ENCODE measurements at regions not wholly inside any gene's neighbourhood (a gene's known extent, or its start where the extent isn't known, plus 50 kb on each side); places are given as distances from the start of the nearest gene placed in this dataset.
"Not testable (repeated sequence)": the region's sequence is repeated elsewhere in the genome, so short reads cannot be mapped to it uniquely, and the experiment has no call there.

DNA sequence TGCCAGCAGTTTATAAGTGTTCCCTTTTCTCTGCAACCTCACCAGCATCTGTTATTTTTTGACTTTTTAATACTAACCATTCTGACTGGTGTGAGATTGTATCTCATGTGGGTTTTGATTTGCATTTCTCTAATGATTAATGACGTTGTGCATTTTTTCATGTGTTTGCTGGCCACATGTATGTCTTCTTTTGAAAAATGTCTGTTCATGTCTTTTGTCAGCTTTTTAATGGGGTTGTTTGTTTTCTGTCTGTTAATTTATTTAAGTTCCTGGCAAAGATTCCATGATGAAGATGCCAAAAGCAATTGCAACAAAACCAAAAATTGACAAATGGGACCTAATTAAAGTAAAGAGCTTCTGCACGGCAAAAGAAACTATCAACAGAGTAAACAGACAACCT, 137.2 kb upstream of the JCAD start:
- not testable (repeated sequence) for DNase-seq

DNA sequence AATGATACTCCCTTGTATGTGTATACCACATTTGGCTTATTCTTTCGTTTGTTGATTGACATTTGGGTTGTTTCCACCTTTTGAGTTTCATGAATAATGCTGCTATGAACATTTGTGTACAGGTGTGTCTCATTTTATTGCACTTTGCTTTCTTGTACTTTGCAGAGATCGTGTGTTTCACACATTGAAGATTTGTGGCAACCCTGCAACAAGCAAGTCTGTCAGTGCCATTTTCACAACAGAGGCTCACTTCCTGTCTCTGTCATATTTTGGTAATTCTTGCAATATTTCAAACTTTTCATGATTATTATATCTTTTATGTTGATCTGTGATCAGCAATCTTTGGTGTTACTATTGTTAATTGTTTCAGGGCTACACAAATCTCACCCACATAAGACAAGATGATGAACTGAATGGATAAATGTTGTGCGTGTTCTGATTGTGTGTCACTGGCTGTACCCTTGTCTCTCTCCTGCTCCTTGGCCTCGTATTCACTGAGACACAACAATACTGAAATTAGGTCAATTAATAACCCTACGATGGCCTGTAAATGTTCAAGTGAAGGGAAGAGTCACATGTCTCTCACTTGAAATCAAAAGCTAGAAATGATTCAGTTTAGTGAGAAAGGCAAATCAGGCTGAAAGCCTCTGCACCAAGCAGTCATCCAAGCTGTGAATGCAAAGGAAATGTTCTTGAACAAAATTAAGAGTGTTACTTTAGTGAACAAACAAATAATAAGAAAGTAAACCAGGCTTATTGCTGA, 133.6 kb upstream of the JCAD start:
- DNase-seq: no peak

DNA sequence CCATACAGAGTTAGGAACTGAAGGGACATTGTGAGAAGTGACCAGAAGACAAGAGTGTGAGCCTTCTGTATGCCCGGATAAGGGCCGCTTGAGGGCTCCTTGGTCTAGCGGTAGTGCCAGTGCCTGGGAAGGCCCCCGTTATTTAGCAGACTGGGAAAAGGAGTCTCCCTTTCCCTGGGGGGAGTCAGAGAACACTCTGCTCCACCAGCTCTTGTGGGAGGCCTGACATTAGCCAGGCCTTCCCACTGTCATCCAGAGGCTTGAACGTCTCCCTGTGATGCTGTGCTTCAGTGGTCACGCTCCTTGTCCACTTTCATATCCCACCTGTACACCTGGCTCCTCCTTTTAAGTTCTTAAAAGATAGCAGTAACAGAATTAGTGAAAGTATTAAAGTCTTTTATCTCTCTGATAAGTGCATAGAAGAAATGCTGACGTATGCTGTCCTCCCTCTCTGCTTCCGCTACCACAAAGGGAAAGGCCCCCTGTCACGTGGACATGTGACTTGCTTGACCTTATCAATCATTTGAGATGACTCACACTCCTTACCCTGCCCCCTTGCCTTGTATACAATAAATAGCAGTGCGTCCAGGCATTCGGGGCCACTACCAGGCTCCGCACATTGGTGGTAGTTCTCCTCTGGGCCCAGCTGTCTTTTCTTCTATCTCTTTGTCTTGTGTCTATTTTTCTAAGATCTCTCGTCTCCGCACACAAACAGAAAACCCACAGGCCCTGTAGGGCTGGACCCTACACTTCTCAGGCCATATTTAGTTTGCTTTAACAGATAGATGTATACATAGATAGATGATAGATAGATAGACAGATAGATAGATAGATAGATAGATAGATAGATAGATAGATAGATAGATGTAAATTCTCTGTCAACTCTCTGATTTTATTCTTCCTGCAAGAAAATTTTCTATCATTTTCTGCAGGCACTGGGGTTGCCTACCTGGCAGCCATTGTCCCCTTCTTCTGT, 131.5 kb upstream of the JCAD start:
- DNase-seq: no peak

DNA sequence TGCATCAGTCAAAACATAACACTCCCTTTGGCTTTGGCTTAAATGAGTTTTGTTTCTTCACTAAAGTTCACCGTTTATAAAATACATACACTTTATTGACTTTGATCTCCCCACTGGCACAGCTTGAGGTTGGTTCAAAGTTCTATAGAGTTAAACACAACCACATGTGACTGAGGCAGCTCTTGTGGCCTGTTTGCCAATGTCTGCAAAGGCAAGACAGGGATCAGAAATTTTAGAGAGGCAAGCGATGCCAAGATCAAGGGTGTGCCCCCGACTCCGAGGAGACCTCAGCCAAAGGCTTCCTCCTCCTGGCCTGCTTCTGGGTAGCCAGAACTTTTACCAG, 129.8 kb upstream of the JCAD start:
- DNase-seq: no peak

DNA sequence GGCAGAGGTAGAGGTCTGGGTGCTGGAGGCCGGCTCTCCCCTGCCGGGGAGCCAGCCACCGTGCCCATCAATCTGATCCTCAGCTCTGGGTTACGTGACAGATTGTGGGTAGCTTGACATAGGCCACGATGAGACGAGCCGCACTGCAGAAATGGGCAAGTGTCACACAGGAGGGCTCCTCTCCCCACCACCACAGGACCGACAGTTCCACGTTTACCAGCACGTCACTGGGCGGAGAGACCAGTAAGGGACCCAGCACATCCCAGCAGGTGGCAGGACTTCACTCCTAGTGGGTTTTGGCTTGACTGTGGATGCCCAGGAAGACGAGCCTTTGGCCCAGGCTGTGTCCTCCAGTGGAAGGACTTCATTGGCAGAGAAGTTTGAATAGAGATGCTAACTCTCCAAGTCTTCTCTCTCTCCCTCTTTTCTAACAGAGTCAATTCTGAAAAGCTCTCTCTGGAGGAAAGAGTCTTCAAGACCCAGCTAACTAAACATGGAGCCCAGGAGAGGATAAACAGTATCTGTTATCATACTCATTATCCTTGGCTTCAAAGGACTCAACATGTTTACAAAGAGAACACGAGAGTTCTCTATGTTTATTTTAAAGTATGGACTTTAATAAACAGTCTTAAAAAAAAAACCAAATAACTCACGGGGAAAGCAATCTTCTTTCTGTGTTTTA, 129.3 kb upstream of the JCAD start:
- no peak for DNase-seq

DNA sequence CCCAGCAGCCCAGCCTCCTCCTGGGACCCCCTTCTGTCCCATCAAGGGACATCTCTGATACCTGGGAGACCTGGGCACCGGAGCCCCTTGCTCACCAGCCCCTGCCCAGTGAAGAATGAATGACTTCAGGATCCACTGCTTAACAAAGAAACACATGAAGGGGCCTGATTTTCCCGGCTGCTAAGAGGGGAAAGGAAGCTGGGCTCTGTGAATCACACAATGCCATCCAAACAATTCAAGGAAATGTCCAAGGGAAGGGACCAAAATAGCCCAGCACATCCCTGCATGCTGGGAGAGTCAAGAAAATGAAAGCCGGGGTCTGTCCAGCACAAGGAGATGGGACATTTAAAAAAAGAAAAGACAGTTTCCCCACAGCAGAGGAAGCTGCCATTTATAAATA, 128.7 kb upstream of the JCAD start:
- DNase-seq: no peak

DNA sequence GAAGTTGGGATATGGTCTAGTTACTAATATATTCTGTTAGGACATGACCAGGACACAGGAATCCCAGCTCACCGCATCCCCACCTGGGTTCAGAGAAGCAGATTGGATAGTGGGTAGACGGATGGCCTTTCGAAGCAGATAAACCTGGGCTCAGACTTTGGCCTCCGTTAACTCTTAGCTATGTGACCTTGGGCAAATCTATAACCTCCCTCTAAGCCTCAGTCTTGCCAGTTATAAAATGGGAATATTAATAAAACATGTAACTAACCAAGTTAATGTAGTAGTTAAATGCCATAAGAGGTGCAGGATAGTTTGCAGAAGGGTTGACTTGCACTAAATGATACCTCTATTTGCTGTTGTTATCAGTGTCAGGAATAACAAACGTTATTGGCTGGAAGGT, 127.6 kb upstream of the JCAD start:
- DNase-seq: no peak

DNA sequence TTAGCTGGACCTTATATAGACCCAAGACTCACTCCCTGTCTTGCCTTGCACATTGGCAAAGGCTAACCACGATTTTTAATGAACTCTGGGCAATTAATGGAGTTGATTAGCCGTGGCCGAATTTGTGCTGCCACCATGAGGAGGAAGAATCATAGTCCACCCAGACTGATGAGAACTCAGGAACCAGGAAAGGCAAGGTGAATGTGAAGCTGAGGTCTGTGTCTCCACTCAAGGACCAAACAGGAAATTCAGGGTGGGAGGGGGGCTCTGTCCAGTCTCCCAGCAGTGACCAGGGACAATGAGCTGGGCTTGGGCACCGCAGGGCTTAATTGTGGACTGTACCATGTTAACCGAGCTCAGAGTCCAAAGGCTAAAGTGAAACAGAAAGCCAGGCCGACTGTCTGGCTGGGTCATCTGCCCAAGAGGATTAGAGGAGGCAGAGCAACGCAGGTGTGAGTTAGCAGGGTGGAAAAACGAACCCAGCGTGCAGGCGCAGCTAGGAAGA, 127.0 kb upstream of the JCAD start:
- DNase-seq: no peak

DNA sequence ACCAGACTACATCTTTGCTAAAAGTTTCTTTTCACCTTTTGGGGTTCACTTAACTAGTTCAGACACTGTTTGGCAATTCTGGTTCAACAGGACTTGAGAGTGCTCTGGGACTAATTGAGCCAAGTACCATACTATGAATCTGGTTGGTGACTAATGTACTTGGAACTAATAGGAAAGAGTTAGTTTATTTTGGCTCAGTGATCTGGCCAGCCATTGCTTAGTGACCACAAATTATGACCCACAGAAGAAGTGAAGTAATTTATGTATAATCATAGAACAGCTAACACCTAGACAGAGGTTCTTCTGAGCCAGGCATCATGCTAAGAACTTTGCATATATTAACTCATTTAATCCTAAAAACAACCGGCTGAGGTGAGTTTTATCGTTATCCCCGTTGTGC, 126.5 kb upstream of the JCAD start:
- DNase-seq: no peak

DNA sequence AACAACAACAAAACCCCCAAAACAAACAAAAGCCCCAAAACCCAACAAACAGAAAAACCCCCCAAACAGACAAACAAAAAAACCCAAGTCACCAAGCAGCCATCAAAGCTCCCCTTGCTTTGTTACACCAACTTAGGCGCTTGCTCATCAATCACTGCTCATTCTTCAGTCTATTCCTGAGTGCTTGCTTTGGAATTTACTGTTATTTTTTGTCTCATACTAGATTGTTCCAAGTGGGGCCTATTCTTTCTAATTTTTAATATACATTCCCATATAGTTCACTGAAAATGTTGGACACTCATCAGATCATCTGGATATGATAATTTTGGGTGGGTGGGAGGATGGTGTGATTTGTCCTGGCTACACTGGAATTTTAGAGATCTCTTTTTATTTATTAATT, 126.0 kb upstream of the JCAD start:
- no peak for DNase-seq

DNA sequence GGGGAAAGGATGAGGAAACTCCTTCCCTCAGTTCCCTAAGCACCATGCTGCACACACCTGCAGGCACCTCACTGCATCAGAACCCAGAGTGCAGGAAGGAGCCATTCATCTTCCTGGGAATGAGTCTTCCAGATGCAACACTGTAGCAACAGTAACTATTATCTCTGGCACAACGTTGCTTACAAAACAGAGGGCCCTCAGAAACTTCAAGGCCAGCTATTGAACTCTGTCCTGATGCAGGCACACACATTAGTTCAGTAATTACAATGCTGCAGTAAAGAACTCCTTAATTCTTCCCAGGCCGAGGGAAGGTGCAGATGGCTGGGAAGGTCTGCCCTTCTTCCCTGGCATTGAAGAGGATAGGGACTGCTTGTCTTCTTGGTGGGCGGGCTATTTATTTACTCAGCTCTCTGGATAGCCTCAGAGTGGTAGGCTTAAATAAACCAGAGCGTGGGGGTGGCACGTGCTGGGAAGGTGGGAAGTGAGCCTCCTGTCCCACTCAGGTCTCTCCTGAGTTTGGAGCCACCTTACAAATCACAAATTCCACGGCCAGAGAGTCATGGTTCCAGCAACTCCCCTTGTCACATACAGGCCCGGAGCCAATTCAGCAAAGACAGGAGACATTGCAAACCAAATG, 125.1 kb upstream of the JCAD start:
- DNase-seq: no peak

DNA sequence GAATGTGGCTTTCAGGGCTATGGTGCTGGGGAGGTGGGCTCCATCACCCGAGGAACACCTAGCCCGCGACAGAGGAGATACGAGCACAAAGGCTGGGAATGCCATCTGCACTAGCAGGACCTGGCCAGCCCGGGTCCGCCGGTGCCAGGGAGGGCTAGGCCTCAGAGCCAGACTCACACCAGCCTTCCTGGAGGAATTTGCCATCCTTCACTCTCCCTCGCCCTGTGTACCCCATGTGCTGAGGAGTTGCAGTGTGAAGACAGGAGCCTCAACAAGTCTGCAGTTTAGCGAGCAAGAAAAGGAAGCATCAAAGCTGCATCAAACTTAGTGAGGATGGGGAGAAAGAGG, 123.6 kb upstream of the JCAD start:
- no peak for DNase-seq

DNA sequence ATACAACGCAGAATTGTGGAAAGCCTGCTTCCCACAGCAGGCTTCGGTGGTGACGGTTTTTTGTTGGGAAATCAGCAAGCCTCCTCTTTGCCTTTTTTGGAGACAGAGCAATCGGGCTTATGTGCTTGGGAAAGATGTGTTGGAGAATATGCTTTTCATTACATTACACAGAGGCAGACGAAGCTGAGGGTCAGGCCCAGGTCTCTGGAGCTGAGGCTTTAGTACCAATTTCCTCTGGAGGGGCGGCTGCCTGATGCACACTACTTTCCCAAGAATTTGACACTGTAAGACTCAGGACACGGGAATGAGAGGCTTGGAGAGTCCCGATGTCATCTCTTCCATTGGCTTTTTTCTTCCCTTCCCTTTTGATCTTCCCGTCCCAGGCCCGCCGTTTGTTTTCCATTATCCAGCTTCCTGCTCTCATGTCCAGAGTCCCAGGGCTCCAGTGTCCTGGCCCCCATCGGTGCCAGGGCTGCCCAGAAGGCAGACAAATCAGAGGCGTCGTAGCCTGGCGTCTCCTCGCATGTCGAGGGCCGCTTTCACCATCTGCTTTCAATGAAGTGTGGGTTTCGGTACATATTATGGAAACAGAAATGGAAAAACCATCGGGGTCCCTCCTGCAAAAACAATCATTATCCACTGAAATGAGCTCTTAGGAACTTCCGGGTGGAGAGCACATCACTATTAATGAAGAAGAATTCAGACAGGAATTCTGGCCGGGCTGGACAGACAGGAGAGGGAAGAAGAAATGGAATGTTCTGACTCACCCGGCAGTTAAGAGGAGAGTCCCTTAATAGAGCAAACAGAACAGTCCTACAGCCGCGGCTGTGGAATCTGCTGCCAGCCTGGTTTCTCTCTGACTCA, 123.0 kb upstream of the JCAD start:
- DNase-seq: peak; percentile 31

DNA sequence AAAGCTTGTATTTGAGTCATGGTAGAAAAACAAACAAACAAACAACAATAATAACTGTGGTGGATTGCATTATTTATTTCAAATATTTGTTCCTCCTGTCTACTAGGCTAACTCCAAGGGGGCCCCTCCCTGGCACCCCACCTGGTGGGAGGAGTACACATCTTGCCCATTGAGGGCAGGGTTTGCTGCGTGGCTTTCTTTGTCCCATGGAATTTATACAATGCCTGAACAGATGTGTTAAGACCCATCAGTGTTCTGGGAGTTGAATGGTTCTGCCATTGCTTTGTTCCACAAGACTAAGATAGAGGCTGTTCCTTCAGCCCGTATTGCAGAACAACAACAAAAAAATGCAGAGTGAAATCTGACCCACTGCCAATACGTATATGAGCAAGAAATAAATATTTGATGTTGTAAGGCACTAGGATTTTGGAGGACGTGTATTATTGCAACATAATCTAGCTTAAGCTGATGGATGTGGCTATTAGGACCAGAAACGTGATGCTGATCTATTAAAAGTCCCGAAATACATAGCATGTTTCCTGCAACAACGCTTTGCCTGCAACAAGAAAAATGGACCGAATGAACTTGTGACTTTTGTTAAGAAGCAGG, 119.1 kb upstream of the JCAD start:
- no peak for DNase-seq

DNA sequence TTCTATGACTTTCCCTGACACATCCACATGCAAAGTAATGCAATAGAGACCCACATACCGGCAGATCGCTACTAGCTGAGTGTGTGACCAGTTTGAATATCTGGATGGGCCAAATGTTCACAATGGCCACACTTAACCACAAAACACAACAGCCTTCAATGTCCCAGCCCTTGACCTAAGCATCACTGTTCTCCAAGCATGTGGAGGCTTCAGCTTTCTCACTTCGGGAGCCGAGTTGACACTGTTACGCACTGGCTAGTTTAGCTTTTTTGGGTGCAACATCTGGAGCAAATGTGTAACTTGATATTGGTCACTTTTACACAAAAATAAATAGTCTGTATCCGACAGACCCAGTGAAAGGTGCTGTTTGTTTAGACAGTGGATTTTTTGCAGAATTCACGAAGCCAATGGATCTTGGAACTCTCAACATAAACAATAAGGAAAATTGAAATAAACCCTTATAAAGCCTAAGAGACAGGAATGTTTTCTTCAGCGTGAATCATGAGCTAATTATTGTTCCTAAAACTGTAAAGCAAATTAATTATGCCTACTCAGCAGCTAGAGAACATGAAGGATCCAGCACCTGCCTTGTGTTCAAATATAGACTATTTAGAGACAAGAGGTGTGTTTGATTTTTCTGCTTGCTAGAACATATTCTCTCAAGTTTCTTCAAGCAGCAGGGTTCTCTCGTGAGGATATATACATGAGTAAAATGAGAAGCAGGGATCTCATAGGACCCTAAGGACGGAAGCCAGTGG, 117.6 kb upstream of the JCAD start:
- no peak for DNase-seq

DNA sequence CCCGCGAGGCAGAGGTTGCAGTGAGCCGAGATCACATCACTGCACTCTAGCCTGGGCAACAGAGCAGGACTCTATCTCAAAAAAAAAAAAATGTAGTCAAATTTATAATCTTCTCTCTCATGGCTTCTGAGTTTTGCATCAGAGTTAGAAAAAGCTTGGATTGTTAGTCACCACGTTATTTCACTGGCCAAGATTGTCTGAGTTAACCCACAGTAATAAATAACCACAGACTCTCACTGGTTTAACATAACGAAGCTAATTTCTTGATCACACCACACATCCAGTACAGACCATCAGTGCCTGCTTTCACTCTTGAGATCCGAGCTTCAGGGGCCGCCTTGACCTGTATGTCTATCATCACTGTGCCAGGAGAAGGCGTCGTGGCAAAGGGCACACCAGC, 116.8 kb upstream of the JCAD start:
- no peak for DNase-seq

DNA sequence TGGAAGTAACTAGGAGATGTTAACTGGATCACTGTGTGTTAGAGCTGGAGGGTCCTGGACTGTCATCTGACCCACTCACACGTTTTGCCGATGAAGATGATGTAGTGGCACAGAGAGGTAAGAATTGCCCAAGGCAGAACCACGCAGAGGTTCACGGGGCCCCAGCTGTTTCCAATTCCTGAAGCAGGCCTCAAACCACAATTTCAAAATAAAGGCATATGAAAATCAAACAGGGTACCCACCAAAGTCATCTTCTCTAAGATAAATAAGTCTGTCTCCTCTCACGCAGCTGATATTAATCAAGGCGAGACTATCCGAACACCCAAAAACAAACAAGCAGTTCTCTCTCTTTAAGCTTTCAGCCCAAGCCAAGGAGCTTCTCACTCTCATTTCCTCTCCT, 113.3 kb upstream of the JCAD start:
- DNase-seq: no peak

DNA sequence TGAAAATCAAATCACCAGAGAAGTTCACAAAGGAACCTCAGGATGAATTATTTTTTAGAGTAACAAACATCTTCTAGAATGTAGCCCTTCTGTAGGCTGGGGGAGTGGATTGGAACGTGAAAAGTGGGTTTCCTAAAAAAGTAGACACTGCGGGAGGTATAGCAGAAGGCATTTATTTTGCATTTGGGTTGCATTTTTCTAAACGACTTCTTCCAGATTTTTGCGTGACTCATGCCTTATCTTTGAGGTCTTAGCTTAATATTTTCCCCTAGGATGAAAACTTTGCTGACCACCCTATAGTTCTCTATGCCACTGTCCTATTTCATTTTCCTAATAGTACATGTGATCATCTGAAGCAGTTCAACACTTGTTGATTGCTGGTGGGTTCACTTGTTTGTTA, 112.7 kb upstream of the JCAD start:
- DNase-seq: no peak

DNA sequence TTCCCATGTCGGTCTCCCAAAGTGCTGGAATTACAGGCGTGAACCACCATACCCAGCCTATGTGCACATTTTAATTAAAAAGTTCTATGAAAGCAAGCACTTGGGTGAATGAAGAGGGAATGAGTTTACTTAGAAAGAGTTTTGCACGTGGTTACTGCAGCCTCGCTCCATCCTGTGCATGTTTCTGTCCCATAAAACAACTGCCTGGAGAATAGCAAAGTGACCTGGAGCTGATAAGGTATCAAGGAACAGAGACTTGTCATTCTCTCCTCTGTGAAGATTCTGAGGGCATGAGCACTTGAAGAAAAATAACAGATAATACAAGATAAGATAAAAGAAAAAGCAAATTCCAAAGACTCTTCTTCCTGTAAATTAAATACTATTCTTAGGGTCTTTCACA, 112.2 kb upstream of the JCAD start:
- DNase-seq: no peak

DNA sequence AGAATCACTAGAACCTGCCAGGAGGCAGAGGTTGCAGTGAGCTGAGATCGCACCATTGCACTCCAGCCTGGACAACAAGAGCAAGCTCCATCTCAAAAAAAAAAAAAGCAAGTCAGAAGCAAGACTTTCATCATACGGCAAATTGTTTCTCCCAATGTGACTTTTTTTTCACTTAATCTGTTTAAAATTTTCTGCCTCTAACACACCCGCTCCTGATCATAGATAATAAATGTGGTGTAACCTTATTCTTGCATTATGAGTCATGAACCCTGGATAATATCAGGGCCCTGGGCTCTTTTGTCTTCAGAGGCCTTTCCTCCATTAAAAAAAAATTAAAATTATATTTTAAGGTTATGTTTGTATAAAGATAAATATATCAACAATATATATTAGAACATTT, 111.4 kb upstream of the JCAD start:
- DNase-seq: no peak

DNA sequence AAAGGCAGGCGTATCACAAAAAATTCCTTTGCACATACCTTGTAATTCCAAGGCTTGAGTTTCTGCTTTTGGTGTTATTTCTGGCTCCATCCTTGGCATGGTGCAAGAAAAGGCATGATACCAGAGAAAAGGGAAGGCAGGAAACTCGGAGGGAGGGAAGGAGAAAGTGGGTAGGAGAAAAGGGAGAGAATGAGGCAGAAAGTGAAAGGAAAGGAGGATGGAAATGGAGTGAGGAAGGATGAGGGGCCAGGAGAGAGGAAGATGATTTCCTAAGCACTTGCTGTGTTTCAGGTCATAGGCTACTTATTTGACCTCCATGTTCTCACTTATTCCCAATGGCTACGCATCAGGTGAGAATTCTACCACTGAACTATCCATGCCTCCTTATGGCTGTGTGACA, 110.8 kb upstream of the JCAD start:
- no peak for DNase-seq

Measured in T1000 (cell line).